ENCODE measurements at regions not wholly inside any gene's neighbourhood (a gene's known extent, or its start where the extent isn't known, plus 50 kb on each side); places are given as distances from the start of the nearest gene placed in this dataset.
A peak's percentile ranks its signal among the peaks of the same experiment; 100 is the strongest.
"Not testable (repeated sequence)": the region's sequence is repeated elsewhere in the genome, so short reads cannot be mapped to it uniquely, and the experiment has no call there.

- no peak for DNase-seq (ENCODE audit: low spot score)
- in situ Hi-C loops (cut with HindIII; ENCODE audit: low sequenced_read_pairs) = no loop called here
These were observed 364.0 kb downstream of the CNTN6 start for GRCh38 chr3:1456781-1457311.

- DNase-seq (ENCODE audit: low spot score) = no peak
- in situ Hi-C loops (cut with HindIII; ENCODE audit: low sequenced_read_pairs) = no loop called here
These were observed 369.5 kb downstream of the CNTN6 start for GRCh38 chr3:1462371-1462770.

GRCh38 chr3:1462856-1463450 lies 370.1 kb downstream of the CNTN6 start:
- DNase-seq (ENCODE audit: low spot score) = no peak
- in situ Hi-C loops (cut with HindIII; ENCODE audit: low sequenced_read_pairs) = no loop called here

- in situ Hi-C loops (cut with HindIII; ENCODE audit: low sequenced_read_pairs) = not testable (repeated sequence)
These were observed 372.3 kb downstream of the CNTN6 start for GRCh38 chr3:1465091-1465490.

GRCh38 chr3:1468145-1468544 lies 375.3 kb downstream of the CNTN6 start:
- in situ Hi-C loops (cut with HindIII; ENCODE audit: low sequenced_read_pairs) = no loop called here
- DNase-seq (ENCODE audit: low spot score) = no peak

More at GRCh38 chr3:1465091-1465490, 372.3 kb downstream of the CNTN6 start:
- not testable (repeated sequence) for DNase-seq (ENCODE audit: low spot score)

- in situ Hi-C loops (cut with HindIII; ENCODE audit: low sequenced_read_pairs) = no loop called here
- no peak for DNase-seq (ENCODE audit: low spot score)
These were observed 376.4 kb downstream of the CNTN6 start for GRCh38 chr3:1469248-1469647.

GRCh38 chr3:1469687-1470086 lies 376.9 kb downstream of the CNTN6 start:
- in situ Hi-C loops (cut with HindIII; ENCODE audit: low sequenced_read_pairs) = no loop called here
- DNase-seq (ENCODE audit: low spot score) = no peak

GRCh38 chr3:1477669-1478068 lies 384.8 kb downstream of the CNTN6 start:
- DNase-seq (ENCODE audit: low spot score) = no peak
- in situ Hi-C loops (cut with HindIII; ENCODE audit: low sequenced_read_pairs) = no loop called here

GRCh38 chr3:1495466-1495865 lies 402.6 kb downstream of the CNTN6 start:
- in situ Hi-C loops (cut with HindIII; ENCODE audit: low sequenced_read_pairs) = no loop called here
- no peak for DNase-seq (ENCODE audit: low spot score)

- no peak for DNase-seq (ENCODE audit: low spot score)
- in situ Hi-C loops (cut with HindIII; ENCODE audit: low sequenced_read_pairs) = no loop called here
These were observed 406.9 kb downstream of the CNTN6 start for GRCh38 chr3:1499694-1500093.

GRCh38 chr3:1501406-1502115 lies 408.7 kb downstream of the CNTN6 start:
- in situ Hi-C loops (cut with HindIII; ENCODE audit: low sequenced_read_pairs) = no loop called here
- DNase-seq (ENCODE audit: low spot score) = no peak

GRCh38 chr3:1506090-1506489 lies 413.3 kb downstream of the CNTN6 start:
- DNase-seq (ENCODE audit: low spot score) = no peak
- in situ Hi-C loops (cut with HindIII; ENCODE audit: low sequenced_read_pairs) = no loop called here

GRCh38 chr3:1513662-1514061 lies 420.8 kb downstream of the CNTN6 start:
- no peak for DNase-seq (ENCODE audit: low spot score)
- in situ Hi-C loops (cut with HindIII; ENCODE audit: low sequenced_read_pairs) = no loop called here

- in situ Hi-C loops (cut with HindIII; ENCODE audit: low sequenced_read_pairs) = no loop called here
- peak; percentile 97 for DNase-seq (ENCODE audit: low spot score)
These were observed 423.1 kb downstream of the CNTN6 start for GRCh38 chr3:1515882-1516281.

- no peak for DNase-seq (ENCODE audit: low spot score)
- in situ Hi-C loops (cut with HindIII; ENCODE audit: low sequenced_read_pairs) = no loop called here
These were observed 435.0 kb downstream of the CNTN6 start for GRCh38 chr3:1527786-1528185.

GRCh38 chr3:1528621-1529020 lies 435.8 kb downstream of the CNTN6 start:
- no peak for DNase-seq (ENCODE audit: low spot score)
- in situ Hi-C loops (cut with HindIII; ENCODE audit: low sequenced_read_pairs) = no loop called here

GRCh38 chr3:1529676-1530075 lies 436.9 kb downstream of the CNTN6 start:
- DNase-seq (ENCODE audit: low spot score) = no peak
- in situ Hi-C loops (cut with HindIII; ENCODE audit: low sequenced_read_pairs) = no loop called here

GRCh38 chr3:1531981-1532380 lies 439.2 kb downstream of the CNTN6 start:
- in situ Hi-C loops (cut with HindIII; ENCODE audit: low sequenced_read_pairs) = no loop called here
- no peak for DNase-seq (ENCODE audit: low spot score)

- no peak for DNase-seq (ENCODE audit: low spot score)
- in situ Hi-C loops (cut with HindIII; ENCODE audit: low sequenced_read_pairs) = no loop called here
These were observed 440.2 kb downstream of the CNTN6 start for GRCh38 chr3:1532935-1533606.

GRCh38 chr3:1533763-1534162 lies 440.9 kb downstream of the CNTN6 start:
- no peak for DNase-seq (ENCODE audit: low spot score)

More at GRCh38 chr3:1533763-1534162, 440.9 kb downstream of the CNTN6 start:
- in situ Hi-C loops (cut with HindIII; ENCODE audit: low sequenced_read_pairs) = no loop called here
